ENCODE measurements at regions not wholly inside any gene's neighbourhood (a gene's known extent, or its start where the extent isn't known, plus 50 kb on each side); places are given as distances from the start of the nearest gene placed in this dataset.

GRCh38 chr9:124124729-124125650 lies 113.4 kb downstream of the LHX2 start:
- H3K27ac ChIP-seq (ENCODE audit: control insufficient read depth, insufficient read depth, low read length), result no peak overlapping the region
- FAIRE-seq, result no peak

GRCh38 chr9:124125651-124125977 lies 114.0 kb downstream of the LHX2 start:
- no peaks in the 10 kb centered on the region for H4K20me1 ChIP-seq (ENCODE audit: control insufficient read depth, extremely low read depth, insufficient read depth, low read length)
- no peaks in the 10 kb centered on the region for H3K9me1 ChIP-seq (ENCODE audit: control insufficient read depth, extremely low read depth, insufficient read depth, low read length)
- H3K27ac ChIP-seq (ENCODE audit: control insufficient read depth, insufficient read depth, low read length), result no peak overlapping the region
- FAIRE-seq (no peak), DNase-seq (ENCODE audit: low read depth, low spot score) (no peak)
- H2AFZ ChIP-seq (ENCODE audit: control insufficient read depth, low read length), result no peak overlapping the region
- H3K79me2 ChIP-seq (ENCODE audit: control insufficient read depth, insufficient read depth, low read length), result no peaks in the 10 kb centered on the region
- dilution Hi-C loops (cut with MboI; ENCODE audit: extremely low pct_ligation_motif_present, low sequenced_read_pairs), result no loop called here
- no peak overlapping the region for H3K4me2 ChIP-seq (ENCODE audit: control insufficient read depth, extremely low read depth, insufficient read depth, low read depth, low read length)
- no peaks in the 10 kb centered on the region for H3K36me3 ChIP-seq (ENCODE audit: control insufficient read depth in 2 of 2, extremely low read depth in 1 of 2, insufficient read depth in 2 of 2, low read length in 2 of 2)
- TF ChIP-seq EZH2 (IDR thresholded peaks at IDR 0.05; ENCODE audit: low read length) (no peak), CTCF (optimal IDR thresholded peaks at IDR 0.05 in 1 of 3, IDR thresholded peaks at IDR 0.05 in 1 of 3, conservative IDR thresholded peaks at IDR 0.05 in 1 of 3; ENCODE audit: extremely low read depth in 1 of 3, insufficient read depth in 2 of 3, low read length in 3 of 3) (no peak)
- no peak overlapping the region for H3K9ac ChIP-seq (ENCODE audit: control insufficient read depth, extremely low read depth, insufficient read depth, low read length)
- no peak overlapping the region for H3K4me3 ChIP-seq (ENCODE audit: control insufficient read depth in 2 of 3, extremely low read depth in 1 of 3, insufficient read depth in 2 of 3, low read depth in 1 of 3, low read length in 3 of 3)
- no peaks in the 10 kb centered on the region for H3K4me1 ChIP-seq (ENCODE audit: control insufficient read depth, extremely low read depth, insufficient read depth, low read length)
- H3K9me3 ChIP-seq (ENCODE audit: control insufficient read depth, low read depth, low read length), result no peaks in the 10 kb centered on the region
- peaks cover 10% of the 10 kb centered on the region for H3K27me3 ChIP-seq (ENCODE audit: control insufficient read depth, extremely low read depth, insufficient read depth, low read length)

More at GRCh38 chr9:124124729-124125650, 113.4 kb downstream of the LHX2 start:
- Histone ChIP-seq H3K27me3 (ENCODE audit: control insufficient read depth, extremely low read depth, insufficient read depth, low read length) (peaks cover 10% of the 10 kb centered on the region), H4K20me1 (ENCODE audit: control insufficient read depth, extremely low read depth, insufficient read depth, low read length) (no peaks in the 10 kb centered on the region), H3K4me3 (ENCODE audit: control insufficient read depth in 2 of 3, extremely low read depth in 1 of 3, insufficient read depth in 2 of 3, low read depth in 1 of 3, low read length in 3 of 3) (no peak overlapping the region), H3K9me3 (ENCODE audit: control insufficient read depth, low read depth, low read length) (no peaks in the 10 kb centered on the region), H3K4me1 (ENCODE audit: control insufficient read depth, extremely low read depth, insufficient read depth, low read length) (no peaks in the 10 kb centered on the region), H3K79me2 (ENCODE audit: control insufficient read depth, insufficient read depth, low read length) (no peaks in the 10 kb centered on the region), H3K36me3 (ENCODE audit: control insufficient read depth in 2 of 2, extremely low read depth in 1 of 2, insufficient read depth in 2 of 2, low read length in 2 of 2) (no peaks in the 10 kb centered on the region), H3K9ac (ENCODE audit: control insufficient read depth, extremely low read depth, insufficient read depth, low read length) (no peak overlapping the region), H3K9me1 (ENCODE audit: control insufficient read depth, extremely low read depth, insufficient read depth, low read length) (no peaks in the 10 kb centered on the region), H2AFZ (ENCODE audit: control insufficient read depth, low read length) (no peak overlapping the region), H3K4me2 (ENCODE audit: control insufficient read depth, extremely low read depth, insufficient read depth, low read depth, low read length) (no peak overlapping the region)
- TF ChIP-seq CTCF (optimal IDR thresholded peaks at IDR 0.05 in 1 of 3, IDR thresholded peaks at IDR 0.05 in 1 of 3, conservative IDR thresholded peaks at IDR 0.05 in 1 of 3; ENCODE audit: extremely low read depth in 1 of 3, insufficient read depth in 2 of 3, low read length in 3 of 3) (no peak), EZH2 (IDR thresholded peaks at IDR 0.05; ENCODE audit: low read length) (no peak)
- no peak for DNase-seq (ENCODE audit: low read depth, low spot score)
- dilution Hi-C loops (cut with MboI; ENCODE audit: extremely low pct_ligation_motif_present, low sequenced_read_pairs), result loop anchor here (25.0 kb wide), 1 partner anchor 187 kb away; no protein-coding TSS in a partner anchor

All from keratinocyte (primary cell).